Peyer's patch (tissue), 4 donors: ENCODE measurements at regions not wholly inside any gene's neighbourhood (a gene's known extent, or its start where the extent isn't known, plus 50 kb on each side); places are given as distances from the start of the nearest gene placed in this dataset.

ENCODE experiments used
- DNase-seq, 3 donors: peaks; one replicate each; pipeline ENCODE4 v3.0.0-alpha.2; 2017 to 2019
- H3K27ac ChIP-seq, 4 donors: fragments of 200-600 bp; sonication (generic); one replicate each; pipeline ENCODE4 v1.5.1; 2016 to 2019
- H3K27me3 ChIP-seq, 2 donors: fragments of 200-600 bp; sonication (generic); one replicate each; pipeline ENCODE4 v1.5.1; 2019
- H3K36me3 ChIP-seq, 3 donors: fragments of 200-600 bp; sonication (generic); one replicate each; pipeline ENCODE4 v1.5.1; 2016 to 2019
- H3K4me1 ChIP-seq, 4 donors: fragments of 200-600 bp; sonication (generic); one replicate each; pipeline ENCODE4 v1.5.1; 2016 to 2019
- H3K4me3 ChIP-seq, 4 donors: fragments of 200-600 bp; sonication (generic); 1 replicate in 3 of 4; 2 replicates in 1 of 4; pipeline ENCODE4 v1.5.1; 2016 to 2019; ENCODE audit warnings: mild to moderate bottlenecking in 1 of 4
- H3K9me3 ChIP-seq, 4 donors: fragments of 200-600 bp; sonication (generic); one replicate each; pipeline ENCODE4 v1.5.1; 2016 to 2019; ENCODE audit warnings: mild to moderate bottlenecking in 1 of 4
- CTCF ChIP-seq, 6 experiments: fragments of 450-650 bp in 4 of 6; fragments of 200-600 bp in 2 of 6; sonication (generic) in 1 of 6; IDR thresholded peaks; one replicate each; pipeline ENCODE4 v1.5.1; 2017 to 2019; ENCODE audit warnings: antibody characterized with exemption in 6 of 6, mild to moderate bottlenecking in 3 of 6, moderate library complexity in 1 of 6
- POLR2A ChIP-seq, 2 donors: fragments of 450-650 bp; IDR thresholded peaks; one replicate each; pipeline ENCODE4 v1.5.1; 2017; ENCODE audit warnings: antibody characterized with exemption in 2 of 2, mild to moderate bottlenecking in 2 of 2, moderate library complexity in 2 of 2

- no peaks in the 10 kb centered on the region for H3K4me1 ChIP-seq
- no peaks in the 10 kb centered on the region for H3K9me3 ChIP-seq
- H3K36me3 ChIP-seq, result no peaks in the 10 kb centered on the region
- no peak overlapping the region for H3K4me3 ChIP-seq
- no peak overlapping the region for H3K27ac ChIP-seq
- TF ChIP-seq CTCF (IDR thresholded peaks at IDR 0.05) (no peak), POLR2A (IDR thresholded peaks at IDR 0.05) (no peak)
- H3K27me3 ChIP-seq, result no peaks in the 10 kb centered on the region
- DNase-seq, result no peak
These were observed 153.7 kb upstream of the GRAMD2B start for GRCh38 chr5:126269511-126269910.

DNA sequence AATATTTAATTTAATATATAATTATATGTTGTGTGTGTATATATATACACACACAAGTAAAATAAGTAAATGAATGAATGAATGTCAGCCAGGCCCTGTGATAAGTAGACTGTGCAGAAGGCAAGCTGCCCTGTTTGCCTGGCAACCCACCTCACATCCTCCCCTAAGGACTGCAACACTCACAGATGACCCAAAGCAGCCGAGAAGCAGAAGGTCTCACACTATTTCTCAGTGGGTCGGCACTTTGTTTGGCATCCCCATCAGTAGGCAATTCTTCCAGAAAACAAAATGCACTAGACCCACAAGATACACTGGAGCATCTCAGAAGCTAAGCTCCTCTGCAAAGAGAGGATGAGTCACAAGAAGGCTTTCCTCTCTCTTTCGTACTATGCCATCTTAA, 152.1 kb upstream of the GRAMD2B start:
- Histone ChIP-seq H3K4me3 (no peak overlapping the region), H3K4me1 (no peaks in the 10 kb centered on the region)
- TF ChIP-seq POLR2A (IDR thresholded peaks at IDR 0.05), result no peak
- TF ChIP-seq CTCF (IDR thresholded peaks at IDR 0.05), result no peak

GRCh38 chr5:126274076-126274762, 149.0 kb upstream of the GRAMD2B start:
- H3K4me3 ChIP-seq, result no peak overlapping the region
- no peaks in the 10 kb centered on the region for H3K27me3 ChIP-seq
- DNase-seq, result no peak
- no peaks in the 10 kb centered on the region for H3K4me1 ChIP-seq
- H3K27ac ChIP-seq, result no peak overlapping the region
- no peaks in the 10 kb centered on the region for H3K9me3 ChIP-seq
- TF ChIP-seq POLR2A (IDR thresholded peaks at IDR 0.05) (no peak), CTCF (IDR thresholded peaks at IDR 0.05) (no peak)
- no peaks in the 10 kb centered on the region for H3K36me3 ChIP-seq

More for the DNA sequence above, 152.1 kb upstream of the GRAMD2B start:
- H3K27ac ChIP-seq, result no peak overlapping the region
- DNase-seq, result no peak
- no peaks in the 10 kb centered on the region for H3K9me3 ChIP-seq
- no peaks in the 10 kb centered on the region for H3K27me3 ChIP-seq
- no peaks in the 10 kb centered on the region for H3K36me3 ChIP-seq

DNA sequence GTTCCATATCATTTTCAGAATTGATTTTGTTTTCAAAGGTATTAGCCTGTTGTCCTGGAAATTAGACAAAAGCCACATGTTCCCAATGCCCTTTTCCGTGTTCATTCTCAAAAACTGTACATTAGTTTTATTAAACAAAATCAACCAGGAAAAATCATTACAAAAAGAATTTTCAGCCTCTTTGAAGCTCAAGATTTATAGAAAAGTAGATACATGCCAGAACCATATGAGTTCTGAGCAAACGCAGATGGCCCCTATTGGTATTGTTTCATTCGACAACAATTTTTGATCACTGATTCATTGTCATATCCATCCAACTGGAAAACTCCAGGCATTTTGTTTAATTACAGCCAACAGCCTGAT, 148.5 kb upstream of the GRAMD2B start:
- DNase-seq, result no peak
- TF ChIP-seq POLR2A (IDR thresholded peaks at IDR 0.05) (no peak), CTCF (IDR thresholded peaks at IDR 0.05) (no peak)

DNA sequence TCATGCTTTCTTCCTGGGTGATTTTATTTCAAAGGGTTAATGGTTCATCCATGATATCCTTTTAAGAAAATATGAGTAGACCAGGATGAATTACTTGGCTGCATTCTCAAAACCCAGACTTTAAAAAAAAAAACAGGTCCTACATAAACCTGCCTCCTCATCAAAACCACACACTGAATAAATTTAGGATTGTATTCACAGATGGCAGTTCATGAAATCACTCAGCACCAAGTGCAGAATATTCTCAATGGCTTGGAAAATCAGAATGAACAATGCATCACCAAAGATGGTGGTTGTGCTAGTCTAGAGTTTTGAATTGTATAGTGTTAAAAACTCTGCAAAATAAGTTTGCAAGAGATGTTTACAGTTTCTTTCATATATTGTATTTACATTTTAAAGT, 145.4 kb upstream of the GRAMD2B start:
- Histone ChIP-seq H3K36me3 (no peaks in the 10 kb centered on the region), H3K4me1 (no peaks in the 10 kb centered on the region), H3K27me3 (no peaks in the 10 kb centered on the region), H3K27ac (no peak overlapping the region), H3K9me3 (no peaks in the 10 kb centered on the region), H3K4me3 (no peak overlapping the region)
- no peak for DNase-seq
- TF ChIP-seq POLR2A (IDR thresholded peaks at IDR 0.05), result no peak
- no peak for TF ChIP-seq CTCF (IDR thresholded peaks at IDR 0.05)

More for the DNA sequence above, 148.5 kb upstream of the GRAMD2B start:
- no peaks in the 10 kb centered on the region for H3K4me1 ChIP-seq
- no peaks in the 10 kb centered on the region for H3K36me3 ChIP-seq
- no peaks in the 10 kb centered on the region for H3K27me3 ChIP-seq
- no peaks in the 10 kb centered on the region for H3K9me3 ChIP-seq
- no peak overlapping the region for H3K4me3 ChIP-seq
- no peak overlapping the region for H3K27ac ChIP-seq

GRCh38 chr5:126280343-126280742, 142.9 kb upstream of the GRAMD2B start:
- no peak for TF ChIP-seq POLR2A (IDR thresholded peaks at IDR 0.05)
- TF ChIP-seq CTCF (IDR thresholded peaks at IDR 0.05), result no peak
- Histone ChIP-seq H3K36me3 (no peaks in the 10 kb centered on the region), H3K27ac (no peak overlapping the region), H3K4me3 (no peak overlapping the region), H3K4me1 (no peaks in the 10 kb centered on the region), H3K27me3 (no peaks in the 10 kb centered on the region), H3K9me3 (no peaks in the 10 kb centered on the region)
- no peak for DNase-seq
